ENCODE measurements at regions not wholly inside any gene's neighbourhood (a gene's known extent, or its start where the extent isn't known, plus 50 kb on each side); places are given as distances from the start of the nearest gene placed in this dataset.
A peak's percentile ranks its signal among the peaks of the same experiment; 100 is the strongest.

DNA sequence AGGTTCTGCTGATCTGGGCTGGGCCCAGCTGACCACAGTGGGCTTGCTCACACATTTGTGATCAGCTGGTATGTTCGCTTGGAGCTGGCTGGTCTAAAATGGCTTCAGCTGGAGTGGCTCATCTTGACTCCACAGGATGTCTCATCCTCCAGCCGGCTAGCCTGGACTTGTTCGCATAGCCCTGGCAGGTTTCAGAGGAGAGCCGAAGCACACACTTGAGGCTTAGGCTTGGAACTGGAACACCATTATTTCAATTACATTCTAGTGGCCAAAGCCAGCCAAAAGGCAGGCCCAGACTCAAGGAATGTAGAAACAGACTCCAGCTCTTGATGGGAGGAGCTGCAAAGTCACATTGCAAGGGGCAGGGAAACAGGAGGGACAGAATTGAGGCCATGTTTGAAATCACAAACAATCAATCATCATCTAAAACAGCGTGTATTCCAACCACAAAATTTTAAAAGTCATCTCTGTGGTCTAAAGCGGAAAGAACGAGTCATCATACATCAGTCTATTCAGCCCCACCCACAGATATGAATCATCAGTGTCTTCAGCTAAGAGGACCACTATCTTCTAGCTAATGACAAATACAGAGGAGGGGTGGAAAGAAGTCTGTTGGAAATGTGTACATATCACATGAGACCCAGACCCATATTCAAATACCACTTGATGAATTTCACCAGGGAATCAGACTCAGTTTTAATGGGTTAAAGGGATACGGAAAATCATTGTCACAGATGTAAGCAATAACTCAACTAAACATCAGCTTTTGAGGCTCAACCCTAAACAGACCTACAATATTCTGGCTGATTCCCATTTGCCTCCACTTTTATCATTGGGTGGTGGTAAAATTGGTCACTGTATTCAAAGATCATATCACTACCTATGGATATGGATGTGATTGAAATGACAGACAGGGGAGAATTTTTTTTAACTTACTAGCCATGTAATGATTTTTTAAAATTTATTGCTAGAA is 139.0 kb upstream of the MKLN1 start:
- H3K4me3 ChIP-seq = no peak overlapping the region
- no peak for DNase-seq
- H3K27me3 ChIP-seq = no peaks in the 10 kb centered on the region
- H3K27ac ChIP-seq = no peak overlapping the region
- peak in 2 of 4 donors; percentile 34 to 42 for ATAC-seq
- 43% methylated on average over 7 of the region's 8 CpGs for whole genome bisulfite sequencing (ENCODE audit: insufficient coverage, low coverage, low lambda C conversion rate, missing lambda C conversion rate)
- H3K9me3 ChIP-seq = no peaks in the 10 kb centered on the region
- peaks cover 0 to 4% (median 0%) of the 10 kb centered on the region in 4 donors for H3K4me1 ChIP-seq
- H3K36me3 ChIP-seq = no peaks in the 10 kb centered on the region
- TF ChIP-seq POLR2A (IDR thresholded peaks at IDR 0.05) = no peak
- TF ChIP-seq, protein P1, sequence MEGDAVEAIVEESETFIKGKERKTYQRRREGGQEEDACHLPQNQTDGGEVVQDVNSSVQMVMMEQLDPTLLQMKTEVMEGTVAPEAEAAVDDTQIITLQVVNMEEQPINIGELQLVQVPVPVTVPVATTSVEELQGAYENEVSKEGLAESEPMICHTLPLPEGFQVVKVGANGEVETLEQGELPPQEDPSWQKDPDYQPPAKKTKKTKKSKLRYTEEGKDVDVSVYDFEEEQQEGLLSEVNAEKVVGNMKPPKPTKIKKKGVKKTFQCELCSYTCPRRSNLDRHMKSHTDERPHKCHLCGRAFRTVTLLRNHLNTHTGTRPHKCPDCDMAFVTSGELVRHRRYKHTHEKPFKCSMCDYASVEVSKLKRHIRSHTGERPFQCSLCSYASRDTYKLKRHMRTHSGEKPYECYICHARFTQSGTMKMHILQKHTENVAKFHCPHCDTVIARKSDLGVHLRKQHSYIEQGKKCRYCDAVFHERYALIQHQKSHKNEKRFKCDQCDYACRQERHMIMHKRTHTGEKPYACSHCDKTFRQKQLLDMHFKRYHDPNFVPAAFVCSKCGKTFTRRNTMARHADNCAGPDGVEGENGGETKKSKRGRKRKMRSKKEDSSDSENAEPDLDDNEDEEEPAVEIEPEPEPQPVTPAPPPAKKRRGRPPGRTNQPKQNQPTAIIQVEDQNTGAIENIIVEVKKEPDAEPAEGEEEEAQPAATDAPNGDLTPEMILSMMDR (IDR thresholded peaks at IDR 0.05) = no peak
- intact Hi-C loops (cut with DNase I) = no loop called here

DNA sequence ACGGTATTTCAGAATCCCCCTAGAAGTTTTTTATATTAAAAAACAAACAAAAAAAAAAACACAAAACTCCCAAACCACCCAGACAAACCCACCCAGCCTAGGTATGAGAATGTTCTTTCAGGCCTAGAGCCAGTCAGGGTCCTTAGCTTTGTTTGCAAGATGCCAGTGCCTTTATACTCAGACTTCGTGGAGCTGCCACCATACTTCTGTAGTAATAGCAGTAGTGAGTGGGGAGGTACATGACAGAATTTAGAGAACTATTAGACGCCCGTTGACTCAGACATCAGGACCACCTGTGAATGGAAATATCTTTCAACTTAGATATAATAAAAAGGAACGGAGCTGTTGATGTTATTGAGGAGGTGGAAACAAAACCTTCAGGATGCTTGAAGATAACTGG is 138.2 kb upstream of the MKLN1 start:
- WGBS (ENCODE audit: insufficient coverage, low coverage, low lambda C conversion rate, missing lambda C conversion rate) = 83% methylated on average over 5 of the region's 5 CpGs
- no peak for TF ChIP-seq POLR2A (IDR thresholded peaks at IDR 0.05)
- TF ChIP-seq, protein P1 (IDR thresholded peaks at IDR 0.05) = no peak
- intact Hi-C loops (cut with DNase I) = no loop called here

DNA sequence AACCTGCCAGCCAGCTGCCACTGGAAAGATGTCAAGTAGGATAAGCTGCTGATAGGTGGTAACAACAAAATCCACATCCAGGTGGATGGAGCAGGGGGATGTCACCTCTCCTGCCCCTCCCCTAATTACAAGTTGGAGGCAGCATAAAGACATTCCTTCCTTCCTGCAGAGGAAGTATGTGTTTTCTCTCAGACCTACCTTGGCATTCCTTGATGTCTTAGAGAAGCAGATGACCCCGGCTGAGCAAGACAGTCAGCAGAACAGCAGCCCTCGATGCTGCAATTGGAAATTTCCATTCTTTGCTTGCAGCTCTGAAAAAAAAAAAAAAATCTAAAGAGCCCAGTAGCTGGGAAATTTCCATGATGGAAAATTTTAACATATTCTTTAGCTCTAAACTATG is 137.5 kb upstream of the MKLN1 start:
- intact Hi-C loops (cut with DNase I) = no loop called here
- WGBS (ENCODE audit: insufficient coverage, low coverage, low lambda C conversion rate, missing lambda C conversion rate) = 25% methylated on average over 2 of the region's 2 CpGs
- ATAC-seq (no peak), DNase-seq (no peak)
- Histone ChIP-seq H3K36me3 (no peaks in the 10 kb centered on the region), H3K9me3 (no peaks in the 10 kb centered on the region), H3K27me3 (no peaks in the 10 kb centered on the region), H3K4me3 (no peak overlapping the region), H3K4me1 (peaks cover 0 to 4% (median 0%) of the 10 kb centered on the region in 4 donors), H3K27ac (no peak overlapping the region)
- TF ChIP-seq POLR2A (IDR thresholded peaks at IDR 0.05) = no peak
- TF ChIP-seq, protein P1 (IDR thresholded peaks at IDR 0.05) = no peak

More for the DNA sequence above, 138.2 kb upstream of the MKLN1 start:
- ATAC-seq = no peak
- H3K36me3 ChIP-seq = no peaks in the 10 kb centered on the region
- H3K27ac ChIP-seq = no peak overlapping the region
- DNase-seq = no peak
- H3K27me3 ChIP-seq = no peaks in the 10 kb centered on the region
- H3K4me3 ChIP-seq = no peak overlapping the region
- peaks cover 0 to 4% (median 0%) of the 10 kb centered on the region in 4 donors for H3K4me1 ChIP-seq
- H3K9me3 ChIP-seq = no peaks in the 10 kb centered on the region

DNA sequence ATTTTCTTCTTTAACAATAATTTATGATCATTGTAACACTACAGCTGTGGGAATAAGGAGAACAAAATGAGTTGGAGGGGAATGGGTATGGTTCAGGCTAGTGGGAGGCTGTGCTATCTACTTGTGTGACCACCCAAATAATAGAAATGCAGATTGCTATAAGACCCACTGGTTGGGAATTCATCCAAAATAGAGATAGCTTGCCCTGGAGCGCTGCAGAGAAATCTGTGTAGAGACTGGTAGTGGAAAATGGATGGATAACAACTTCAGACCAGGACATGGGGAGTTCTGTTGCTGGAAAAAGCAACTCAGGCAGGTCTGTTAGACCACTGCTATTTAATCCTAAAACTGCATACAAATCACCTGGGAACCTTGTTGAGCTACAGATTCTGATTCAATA is 137.1 kb upstream of the MKLN1 start:
- TF ChIP-seq POLR2A (IDR thresholded peaks at IDR 0.05) = no peak
- TF ChIP-seq, protein P1 (IDR thresholded peaks at IDR 0.05) = no peak
- intact Hi-C loops (cut with DNase I) = no loop called here
- H3K36me3 ChIP-seq = no peaks in the 10 kb centered on the region
- no peak for ATAC-seq
- H3K4me1 ChIP-seq = peaks cover 0 to 4% (median 0%) of the 10 kb centered on the region in 4 donors
- no peak for DNase-seq
- no peaks in the 10 kb centered on the region for H3K27me3 ChIP-seq
- H3K9me3 ChIP-seq = no peaks in the 10 kb centered on the region
- H3K4me3 ChIP-seq = no peak overlapping the region
- WGBS (ENCODE audit: insufficient coverage, low coverage, low lambda C conversion rate, missing lambda C conversion rate) = 30% methylated on average over 1 of the region's 1 CpG
- no peak overlapping the region for H3K27ac ChIP-seq
